ENCODE measurements at regions not wholly inside any gene's neighbourhood (a gene's known extent, or its start where the extent isn't known, plus 50 kb on each side); places are given as distances from the start of the nearest gene placed in this dataset.

- ATAC-seq (ENCODE audit: poor library complexity) (no peak), DNase-seq (no peak)
- no peaks in the 10 kb centered on the region for H3K4me1 ChIP-seq (ENCODE audit: insufficient read depth, low read length)
- Mint-ChIP-seq H3K4me1 (ENCODE audit: low read depth) (no peaks in the 10 kb centered on the region), H3K9me3 (no peaks in the 10 kb centered on the region), H3K27ac (no peak overlapping the region), H3K27me3 (no peaks in the 10 kb centered on the region), H3K36me3 (ENCODE audit: low read depth) (no peaks in the 10 kb centered on the region), H3K4me3 (no peak overlapping the region)
- no peaks in the 10 kb centered on the region for H3K27me3 ChIP-seq (ENCODE audit: control insufficient read depth in 1 of 2, insufficient read depth in 2 of 2, low read length in 2 of 2)
- H3K27ac ChIP-seq (ENCODE audit: low read depth in 1 of 2, low read length in 2 of 2): no peak overlapping the region
- intact Hi-C loops (cut with DNase I, micrococcal nuclease): no loop called here
- ChIA-PET POLR2A (no interaction called here), CTCF (no interaction called here)
- H3K36me3 ChIP-seq (ENCODE audit: insufficient read depth, low read length): no peaks in the 10 kb centered on the region
- no peak for TF ChIP-seq CTCF (IDR thresholded peaks at IDR 0.05)
- no peaks in the 10 kb centered on the region for H3K9me3 ChIP-seq (ENCODE audit: control insufficient read depth in 1 of 2, insufficient read depth in 1 of 2, low read length in 2 of 2)
- H3K4me3 ChIP-seq (ENCODE audit: low read length): no peak overlapping the region
These were observed 229.2 kb upstream of the MTNR1B start for GRCh38 chr11:92740276-92740675.

- H3K9me3 ChIP-seq (ENCODE audit: control insufficient read depth in 1 of 2, insufficient read depth in 1 of 2, low read length in 2 of 2): no peaks in the 10 kb centered on the region
- H3K27ac ChIP-seq (ENCODE audit: low read depth in 1 of 2, low read length in 2 of 2): no peak overlapping the region
- Mint-ChIP-seq H3K4me1 (ENCODE audit: low read depth) (no peaks in the 10 kb centered on the region), H3K36me3 (ENCODE audit: low read depth) (no peaks in the 10 kb centered on the region), H3K27me3 (no peaks in the 10 kb centered on the region), H3K27ac (no peak overlapping the region), H3K9me3 (no peaks in the 10 kb centered on the region), H3K4me3 (no peak overlapping the region)
- DNase-seq (no peak), ATAC-seq (ENCODE audit: poor library complexity) (no peak)
- no peak for TF ChIP-seq CTCF (IDR thresholded peaks at IDR 0.05)
- ChIA-PET POLR2A (no interaction called here), CTCF (no interaction called here)
- no peaks in the 10 kb centered on the region for H3K27me3 ChIP-seq (ENCODE audit: control insufficient read depth in 1 of 2, insufficient read depth in 2 of 2, low read length in 2 of 2)
- H3K4me1 ChIP-seq (ENCODE audit: insufficient read depth, low read length): no peaks in the 10 kb centered on the region
- H3K36me3 ChIP-seq (ENCODE audit: insufficient read depth, low read length): no peaks in the 10 kb centered on the region
- H3K4me3 ChIP-seq (ENCODE audit: low read length): no peak overlapping the region
- intact Hi-C loops (cut with DNase I, micrococcal nuclease): no loop called here
These were observed 224.4 kb upstream of the MTNR1B start for GRCh38 chr11:92744929-92745585.

- ChIA-PET CTCF (no interaction called here), POLR2A (no interaction called here)
- DNase-seq: no peak
- Mint-ChIP-seq H3K27me3 (no peaks in the 10 kb centered on the region), H3K9me3 (no peaks in the 10 kb centered on the region), H3K4me1 (ENCODE audit: low read depth) (no peaks in the 10 kb centered on the region), H3K4me3 (no peak overlapping the region), H3K36me3 (ENCODE audit: low read depth) (no peaks in the 10 kb centered on the region), H3K27ac (no peak overlapping the region)
- Histone ChIP-seq H3K4me1 (ENCODE audit: insufficient read depth, low read length) (no peaks in the 10 kb centered on the region), H3K27me3 (ENCODE audit: control insufficient read depth in 1 of 2, insufficient read depth in 2 of 2, low read length in 2 of 2) (no peaks in the 10 kb centered on the region), H3K36me3 (ENCODE audit: insufficient read depth, low read length) (no peaks in the 10 kb centered on the region), H3K9me3 (ENCODE audit: control insufficient read depth in 1 of 2, insufficient read depth in 1 of 2, low read length in 2 of 2) (no peaks in the 10 kb centered on the region), H3K4me3 (ENCODE audit: low read length) (no peak overlapping the region), H3K27ac (ENCODE audit: low read depth in 1 of 2, low read length in 2 of 2) (no peak overlapping the region)
- ATAC-seq (ENCODE audit: poor library complexity): no peak
- intact Hi-C loops (cut with DNase I, micrococcal nuclease): no loop called here
- no peak for TF ChIP-seq CTCF (IDR thresholded peaks at IDR 0.05)
These were observed 218.7 kb upstream of the MTNR1B start for GRCh38 chr11:92750794-92751193.
